GM12892 (cell line): ENCODE measurements at regions not wholly inside any gene's neighbourhood (a gene's known extent, or its start where the extent isn't known, plus 50 kb on each side); places are given as distances from the start of the nearest gene placed in this dataset.

ENCODE experiments used
- DNase-seq: peaks from one replicate; pipeline ENCODE4 v3.0.0; 2011; ENCODE audit not compliant: insufficient read length
- FAIRE-seq: peaks from 2 replicates; lab custom pipeline; 2011; peaks lifted over from hg19 to GRCh38; lab: Jason Lieb, UNC
- POLR2A ChIP-seq: IDR thresholded peaks from 2 replicates; pipeline ENCODE4 v1.6.1; 2011; ENCODE audit warnings: low read depth, low read length, control low read depth
- POLR2AphosphoS5 ChIP-seq: IDR thresholded peaks from 2 replicates; pipeline ENCODE4 v1.6.1; 2011; ENCODE audit warnings: low read depth, low read length, control low read depth
- TAF1 ChIP-seq: IDR thresholded peaks from 2 replicates; pipeline ENCODE4 v1.6.1; 2011; ENCODE audit warnings: low read depth, mild to moderate bottlenecking, control low read depth, low read length, borderline replicate concordance

DNA sequence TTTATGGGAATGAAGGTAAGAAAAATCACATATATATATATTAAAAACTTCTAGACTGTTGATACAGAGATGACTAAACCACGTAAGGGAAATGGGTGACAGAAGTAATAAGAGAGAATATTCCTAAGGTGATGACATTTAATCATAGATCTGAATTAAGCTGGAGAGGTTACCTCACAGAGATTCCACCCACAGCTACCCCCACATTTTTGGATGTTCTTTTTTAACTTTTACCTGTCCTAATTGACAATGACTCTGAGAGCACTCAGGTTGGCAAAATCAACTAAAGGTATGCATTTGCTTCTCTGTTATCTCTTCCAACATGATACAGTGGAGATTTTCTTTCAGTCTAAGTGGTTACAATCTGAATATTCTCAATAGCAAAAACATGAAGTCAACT lies 1280.6 kb downstream of the CDH11 start:
- no peak for TF ChIP-seq POLR2A
- DNase-seq = no peak
- no peak for FAIRE-seq

DNA sequence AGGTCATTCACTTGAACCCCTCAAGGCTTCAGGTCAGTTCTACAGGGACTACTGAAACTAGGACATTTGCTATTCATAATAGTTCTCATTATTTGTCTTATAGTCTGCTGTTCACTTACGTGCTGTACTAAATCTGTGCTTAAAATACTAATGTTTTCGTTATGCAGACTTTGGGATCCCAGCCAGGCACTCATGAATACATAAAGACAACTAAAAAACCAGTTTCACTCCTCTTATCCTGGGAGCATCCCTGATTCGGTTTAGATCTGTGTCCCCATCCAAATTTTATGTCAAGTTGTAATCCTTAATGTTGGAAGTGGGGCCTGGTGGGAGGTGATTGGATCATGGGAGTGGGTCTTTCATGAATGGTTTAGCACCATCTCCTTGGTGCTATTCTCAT lies 1291.8 kb downstream of the CDH11 start:
- no peak for TF ChIP-seq POLR2AphosphoS5
- DNase-seq (no peak), FAIRE-seq (no peak)

DNA sequence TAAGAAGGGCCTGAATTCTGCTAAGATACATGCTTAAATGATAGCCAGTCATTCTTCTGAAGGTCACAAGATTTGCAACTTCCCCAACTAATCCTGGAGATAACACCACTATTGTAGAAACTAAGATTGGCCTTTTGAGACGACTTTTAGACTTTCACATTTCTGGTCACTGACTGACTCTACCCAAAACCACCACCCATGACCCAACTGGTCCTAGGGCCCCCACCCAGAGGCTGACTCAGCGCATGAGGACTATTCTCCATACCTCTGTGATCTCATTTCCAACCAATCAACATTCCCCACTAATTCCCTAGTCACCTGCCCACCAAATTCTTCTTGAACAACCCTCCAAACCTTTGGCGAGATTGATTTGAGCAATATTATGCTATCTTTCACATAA lies 1299.0 kb downstream of the CDH11 start:
- TF ChIP-seq TAF1 (no peak), POLR2A (no peak), POLR2AphosphoS5 (no peak)
- DNase-seq (no peak), FAIRE-seq (no peak)

DNA sequence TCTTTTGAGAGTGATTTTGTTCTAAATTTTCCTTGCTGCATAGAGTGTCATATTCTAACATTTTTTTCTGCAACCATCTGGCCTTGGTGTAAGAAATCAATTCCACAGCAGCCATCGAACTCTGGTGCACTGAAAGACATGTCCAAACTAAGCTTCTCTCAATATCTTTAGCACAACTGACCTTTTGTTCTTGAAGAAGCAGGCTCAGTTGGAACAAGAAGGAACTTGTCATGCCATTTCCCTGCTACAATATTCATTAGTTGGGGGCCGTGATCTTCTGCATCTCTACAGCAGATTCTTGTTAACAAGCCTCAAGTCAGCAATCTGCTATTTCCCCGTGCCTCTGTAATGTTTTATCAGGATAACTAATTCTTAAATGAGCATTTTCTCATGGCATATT lies 1305.6 kb downstream of the CDH11 start:
- no peak for DNase-seq
- FAIRE-seq = no peak

DNA sequence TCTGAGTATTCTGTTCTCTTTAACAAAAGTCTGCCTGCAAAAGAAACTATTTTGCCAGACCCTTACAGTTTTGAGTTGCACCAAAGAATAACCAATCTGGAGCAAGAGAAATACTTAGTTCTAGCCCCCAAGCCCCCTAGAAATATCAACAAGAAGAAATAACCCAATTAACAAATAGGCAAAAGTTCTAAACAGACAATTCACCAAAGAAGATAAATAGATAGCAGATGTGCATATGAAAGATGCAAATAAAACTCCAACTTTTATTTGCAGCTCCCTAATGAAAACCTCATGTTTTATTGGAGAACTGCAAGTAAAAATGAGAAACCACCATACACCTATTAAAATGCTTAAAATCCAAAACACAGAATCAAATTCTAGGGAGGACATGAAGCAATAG lies 1308.0 kb downstream of the CDH11 start:
- FAIRE-seq = no peak
- no peak for DNase-seq
- TF ChIP-seq TAF1 (no peak), POLR2A (no peak), POLR2AphosphoS5 (no peak)

More for the DNA sequence above, 1305.6 kb downstream of the CDH11 start:
- TF ChIP-seq TAF1 (no peak), POLR2A (no peak), POLR2AphosphoS5 (no peak)

DNA sequence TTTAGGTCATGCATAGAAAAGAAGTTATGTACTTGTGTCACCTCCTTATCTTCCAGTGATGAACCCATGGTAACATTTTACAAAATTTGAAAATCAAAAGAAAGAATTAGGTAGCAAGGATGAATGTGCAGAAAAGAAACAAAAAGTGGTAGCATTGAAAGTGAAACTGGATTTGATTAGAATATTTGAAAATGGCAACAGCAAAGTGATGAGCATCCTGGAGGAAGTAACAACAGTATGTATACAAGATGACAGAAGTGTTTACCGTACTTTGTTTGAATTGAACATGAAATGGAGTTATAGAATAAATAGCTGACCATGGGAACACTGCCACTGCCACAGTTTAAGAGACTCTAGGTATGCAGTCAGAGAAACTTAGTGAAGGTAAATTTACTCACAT lies 1313.1 kb downstream of the CDH11 start:
- DNase-seq (no peak), FAIRE-seq (no peak)
- no peak for TF ChIP-seq TAF1
- no peak for TF ChIP-seq POLR2A
- no peak for TF ChIP-seq POLR2AphosphoS5

DNA sequence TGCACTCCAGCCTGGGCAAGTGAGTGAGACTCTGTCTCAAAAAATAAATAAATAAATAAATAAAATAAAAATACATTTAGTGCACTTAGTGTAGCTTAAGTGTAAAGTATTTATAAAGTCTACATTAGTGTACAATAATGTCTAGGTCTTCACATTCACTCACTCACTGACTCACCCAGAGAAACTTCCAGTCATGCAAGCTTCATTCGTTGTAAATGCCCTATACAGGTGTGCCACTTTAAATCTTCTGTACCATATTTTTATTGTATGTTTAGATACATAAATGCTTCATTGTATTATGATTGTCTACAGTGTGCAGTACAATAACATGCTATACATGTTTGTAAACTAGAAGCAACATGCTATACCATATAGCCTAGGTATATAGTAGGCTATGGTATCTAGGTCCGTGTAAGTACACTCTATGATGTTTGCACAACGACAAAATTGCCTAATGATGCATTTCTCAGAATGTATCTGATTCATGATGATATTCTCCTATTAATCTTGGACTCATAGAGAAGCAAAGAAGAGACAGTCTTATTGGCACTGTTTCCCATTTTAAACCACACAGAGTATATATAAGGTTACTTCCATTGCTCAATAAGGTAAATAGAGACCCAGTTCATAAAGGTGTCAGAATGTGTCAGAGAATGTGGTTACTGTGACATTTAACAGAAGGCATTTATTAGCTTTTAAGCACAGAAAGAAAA lies 1314.9 kb downstream of the CDH11 start:
- TF ChIP-seq TAF1 (no peak), POLR2AphosphoS5 (no peak), POLR2A (no peak)
- FAIRE-seq = no peak
- DNase-seq = no peak

DNA sequence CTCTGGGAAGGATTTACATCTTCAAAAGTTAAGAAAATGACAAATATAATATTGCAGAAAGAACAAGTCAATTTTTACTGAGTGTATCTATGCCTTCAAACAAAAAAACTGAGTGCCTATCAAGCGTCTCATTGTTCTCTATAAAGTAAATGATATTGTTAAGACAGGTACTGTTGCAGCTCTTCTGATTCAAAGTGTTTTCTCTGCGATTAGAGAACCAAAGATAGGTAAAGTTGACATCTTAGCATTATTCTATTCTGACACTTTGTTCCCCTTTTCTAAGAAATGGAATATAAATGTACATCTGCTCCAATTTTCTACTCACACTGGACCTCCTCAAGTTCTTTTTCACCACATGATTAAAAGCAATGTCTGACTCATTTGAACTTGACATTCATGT lies 1317.7 kb downstream of the CDH11 start:
- FAIRE-seq (no peak), DNase-seq (no peak)
- TF ChIP-seq TAF1 = no peak
- TF ChIP-seq POLR2A = no peak
- no peak for TF ChIP-seq POLR2AphosphoS5

DNA sequence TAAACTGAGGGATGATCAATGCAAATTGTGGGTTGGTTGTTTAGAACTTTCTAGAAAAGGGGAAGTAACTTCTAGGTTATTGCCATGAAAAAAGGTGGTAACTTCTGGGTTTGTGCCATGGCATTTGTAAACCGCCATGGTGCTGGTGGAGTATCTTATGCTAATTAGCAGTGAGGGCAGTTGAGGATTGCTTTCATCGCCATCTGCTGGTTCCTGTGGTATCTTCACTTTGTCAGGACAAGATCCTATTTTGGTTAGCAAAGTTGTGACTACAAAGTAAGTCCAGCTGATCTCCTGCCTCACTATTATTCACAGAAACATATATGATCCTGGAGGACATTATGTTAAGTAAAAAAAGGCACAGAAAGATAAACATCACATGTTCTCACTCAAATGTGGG lies 1332.3 kb downstream of the CDH11 start:
- FAIRE-seq (no peak), DNase-seq (no peak)
- no peak for TF ChIP-seq POLR2AphosphoS5
- no peak for TF ChIP-seq POLR2A
- TF ChIP-seq TAF1 = no peak

DNA sequence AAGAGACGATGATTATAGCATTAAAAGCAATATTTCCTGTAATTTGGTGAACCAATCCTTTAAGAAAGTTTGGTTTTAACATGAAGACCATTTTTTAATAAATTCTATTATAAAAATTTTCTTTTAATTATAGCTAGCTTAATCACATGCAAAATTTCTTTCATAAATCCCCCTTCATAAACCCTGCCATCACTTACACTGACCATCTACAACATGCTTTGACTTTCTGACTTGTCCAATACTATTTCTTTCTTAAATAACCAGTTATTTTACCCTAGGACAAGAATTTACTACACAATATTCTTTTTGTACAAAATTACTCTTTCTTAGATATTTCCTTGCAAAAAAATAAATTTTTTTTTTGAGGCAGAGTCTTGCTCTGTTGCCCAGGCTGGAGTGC lies 1334.8 kb downstream of the CDH11 start:
- no peak for FAIRE-seq
- TF ChIP-seq POLR2A = no peak
- TF ChIP-seq TAF1 = no peak
- TF ChIP-seq POLR2AphosphoS5 = no peak
- DNase-seq = no peak

DNA sequence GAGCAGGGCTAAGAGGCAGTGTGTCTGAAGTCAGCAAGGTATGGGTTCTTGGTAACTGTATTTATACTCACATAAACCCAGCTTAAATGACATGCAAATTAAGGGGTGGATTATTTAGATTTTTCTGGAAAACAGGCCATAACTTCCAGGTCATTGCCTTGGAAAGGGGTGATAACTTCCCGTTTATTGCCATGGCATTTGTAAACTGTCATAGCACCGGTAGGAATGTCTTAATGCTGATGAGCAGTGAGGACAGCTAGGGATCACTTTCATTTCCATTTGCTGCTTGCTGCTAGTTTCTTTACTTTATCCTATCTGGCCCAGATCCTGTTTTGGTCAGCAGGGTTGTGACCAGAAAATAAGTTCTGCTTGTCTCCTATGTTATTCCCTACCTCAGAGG lies 1336.7 kb downstream of the CDH11 start:
- no peak for FAIRE-seq
- DNase-seq = no peak
- no peak for TF ChIP-seq POLR2A

DNA sequence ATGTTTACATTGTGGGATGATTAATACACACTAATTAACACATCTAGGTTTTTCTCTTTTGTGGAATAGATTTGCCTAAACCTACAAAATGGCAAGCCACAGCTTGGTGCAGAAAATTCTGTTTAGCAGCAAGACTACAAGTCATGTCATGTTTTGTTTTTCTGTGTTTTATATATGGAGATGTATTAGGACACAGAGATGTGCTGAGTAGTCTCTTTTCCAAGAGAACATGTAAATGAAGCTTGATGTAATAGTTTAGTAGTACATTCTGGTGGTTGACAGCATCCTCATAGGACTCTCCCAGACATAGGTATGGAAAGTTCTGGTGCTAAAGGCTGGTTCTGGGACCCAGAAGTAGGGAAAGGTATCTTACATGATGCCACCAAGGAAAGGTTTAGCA lies 1345.4 kb downstream of the CDH11 start:
- no peak for TF ChIP-seq POLR2A
- no peak for TF ChIP-seq TAF1
- no peak for TF ChIP-seq POLR2AphosphoS5
- FAIRE-seq (no peak), DNase-seq (no peak)

DNA sequence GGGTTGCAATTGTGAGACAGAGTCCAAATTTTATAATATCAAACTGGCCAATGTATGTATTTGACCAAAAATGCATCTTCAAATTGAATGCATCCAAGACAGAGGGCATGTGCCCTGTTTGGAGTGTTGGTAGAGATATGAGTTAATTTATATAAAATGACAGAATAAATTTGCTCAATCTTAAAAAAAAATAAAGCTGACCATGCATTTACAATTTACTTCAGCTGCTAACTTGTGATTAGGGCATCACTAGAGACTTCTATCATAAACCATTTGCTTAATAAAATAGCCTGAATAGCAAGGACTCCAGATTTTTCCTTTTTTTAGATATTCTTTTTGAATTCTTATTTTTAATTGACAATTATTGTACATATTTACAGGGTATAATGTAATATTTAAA lies 1345.8 kb downstream of the CDH11 start:
- FAIRE-seq = no peak
- no peak for DNase-seq
- TF ChIP-seq TAF1 = no peak
- TF ChIP-seq POLR2A = no peak
- no peak for TF ChIP-seq POLR2AphosphoS5
